H1 (cell line): ENCODE measurements at regions not wholly inside any gene's neighbourhood (a gene's known extent, or its start where the extent isn't known, plus 50 kb on each side); places are given as distances from the start of the nearest gene placed in this dataset.

Experiments used
- CTCF ChIA-PET: fragments of 300-600 bp; sonication (Branson Sonifier 250); formaldehyde crosslinking; loops from one replicate; lab custom pipeline; 2021; ENCODE audit not compliant: partially characterized antibody; lab: Charles Lee
- POLR2A ChIA-PET: fragments of 300-600 bp; sonication (Branson Sonifier 250); formaldehyde crosslinking; loops from one replicate; lab custom pipeline; 2021; ENCODE audit warnings: inconsistent platforms; ENCODE audit not compliant: partially characterized antibody; lab: Charles Lee
- DNase-seq, 2 experiments: peaks; one replicate each; pipeline versions ENCODE4 v3.0.0 to v3.0.0-alpha.2; 2010 to 2022; ENCODE audit warnings: low spot score in 2 of 2, low read depth in 1 of 2, mixed read lengths in 1 of 2
- FAIRE-seq: peaks from 2 replicates; lab custom pipeline; 2011; peaks lifted over from hg19 to GRCh38; lab: Jason Lieb, UNC
- H2AFZ ChIP-seq: 2 replicates; pipeline ENCODE4 v1.8.1; 2012; ENCODE audit warnings: low read length, inconsistent platforms
- H2AK5ac ChIP-seq: 2 replicates; pipeline ENCODE4 v1.6.1; 2013; ENCODE audit warnings: low read depth, low read length
- H2BK120ac ChIP-seq: replicated peaks from 2 replicates; pipeline ENCODE3; 2013; ENCODE audit warnings: low read depth, low read length, inconsistent platforms
- H2BK12ac ChIP-seq: 2 replicates; pipeline ENCODE4 v1.6.1; 2013; ENCODE audit warnings: low read depth, low read length
- H2BK15ac ChIP-seq: 2 replicates; pipeline ENCODE4 v1.6.1; 2013; ENCODE audit warnings: low read length
- H2BK20ac ChIP-seq: 2 replicates; pipeline ENCODE4 v1.6.1; 2013; ENCODE audit warnings: low read length
- H2BK5ac ChIP-seq: 2 replicates; pipeline ENCODE4 v1.6.1; 2013; ENCODE audit warnings: low read depth, low read length
- H3K14ac ChIP-seq: 2 replicates; pipeline ENCODE4 v1.6.1; 2013; ENCODE audit warnings: inconsistent platforms; ENCODE audit not compliant: insufficient read length
- H3K18ac ChIP-seq: 2 replicates; pipeline ENCODE4 v1.6.1; 2013; ENCODE audit warnings: low read length; ENCODE audit errors: extremely low read depth
- H3K23ac ChIP-seq: 2 replicates; pipeline ENCODE4 v1.6.1; 2013; ENCODE audit warnings: inconsistent platforms; ENCODE audit not compliant: insufficient read length
- H3K23me2 ChIP-seq: 2 replicates; pipeline ENCODE4 v1.6.1; 2013; ENCODE audit warnings: low read depth, low read length
- H3K27ac ChIP-seq: 2 replicates; pipeline ENCODE4 v1.6.1; 2011; ENCODE audit warnings: low read depth, low read length, inconsistent platforms
- H3K27me3 ChIP-seq, 4 experiments: replicated peaks in 1 of 4; 1 replicate in 1 of 4; 2 replicates in 3 of 4; pipeline versions ENCODE4 v1.6.1 to v1.8.1; 2011 to 2013; ENCODE audit warnings: low read length in 3 of 4, mild to moderate bottlenecking in 3 of 4, inconsistent platforms in 2 of 4, mixed read lengths in 2 of 4, moderate library complexity in 1 of 4; ENCODE audit not compliant: control insufficient read depth in 3 of 4, insufficient read depth in 3 of 4; ENCODE audit errors: extremely low read depth in 1 of 4
- H3K36me3 ChIP-seq, 4 experiments: 2 replicates each; pipeline versions ENCODE4 v1.6.1 to v1.8.1; 2011 to 2013; ENCODE audit warnings: mild to moderate bottlenecking in 4 of 4, low read length in 3 of 4, moderate library complexity in 2 of 4, control low read depth in 1 of 4, inconsistent platforms in 1 of 4; ENCODE audit not compliant: insufficient read depth in 4 of 4, control insufficient read depth in 2 of 4
- H3K4ac ChIP-seq: replicated peaks from 2 replicates; pipeline ENCODE3; 2013; ENCODE audit warnings: low read length, low read depth, mixed read lengths, inconsistent platforms; ENCODE audit not compliant: insufficient read length
- H3K4me1 ChIP-seq, 4 experiments: replicated peaks in 1 of 4; 1 replicate in 1 of 4; 2 replicates in 3 of 4; pipeline versions ENCODE4 v1.6.1 to v1.8.1; 2011 to 2013; ENCODE audit warnings: low read length in 3 of 4, inconsistent platforms in 2 of 4, mixed read lengths in 1 of 4; ENCODE audit not compliant: insufficient read depth in 4 of 4, control insufficient read depth in 3 of 4
- H3K4me2 ChIP-seq, 2 experiments: 2 replicates each; pipeline versions ENCODE4 v1.6.1 to v1.8.1; 2011 to 2013; ENCODE audit warnings: low read depth in 2 of 2, low read length in 2 of 2, control low read depth in 1 of 2, inconsistent platforms in 1 of 2, mild to moderate bottlenecking in 1 of 2; ENCODE audit not compliant: insufficient read depth in 1 of 2
- H3K4me3 ChIP-seq, 4 experiments: fragments of 200-600, 300-600 bp in 1 of 4; sonication (generic), shearing (Covaris generic), sonication (Bioruptor Twin) in 1 of 4; 2 replicates each; pipeline versions ENCODE4 v1.5.1 to v1.8.1; 2011 to 2016; ENCODE audit warnings: low read length in 4 of 4, low read depth in 3 of 4, control low read depth in 2 of 4, inconsistent platforms in 2 of 4, mild to moderate bottlenecking in 2 of 4, mixed read lengths in 1 of 4, moderate library complexity in 1 of 4; ENCODE audit not compliant: insufficient read depth in 2 of 4; ENCODE audit errors: extremely low read depth in 1 of 4
- H3K56ac ChIP-seq: replicated peaks from 2 replicates; pipeline ENCODE3; 2013; ENCODE audit warnings: low read depth, mild to moderate bottlenecking, mixed read lengths, low read length, inconsistent platforms; ENCODE audit not compliant: insufficient read length
- H3K79me1 ChIP-seq: 2 replicates; pipeline ENCODE4 v1.6.1; 2013; ENCODE audit warnings: low read depth, low read length, control low read depth
- H3K79me2 ChIP-seq, 2 experiments: 2 replicates each; pipeline versions ENCODE4 v1.6.1 to v1.8.1; 2012 to 2013; ENCODE audit warnings: low read length in 2 of 2, mild to moderate bottlenecking in 2 of 2, inconsistent platforms in 1 of 2; ENCODE audit not compliant: insufficient read depth in 2 of 2, control insufficient read depth in 1 of 2
- H3K9ac ChIP-seq, 4 experiments: replicated peaks in 1 of 4; 1 replicate in 1 of 4; 2 replicates in 3 of 4; pipeline versions ENCODE4 v1.6.1 to v1.8.1; 2011 to 2013; ENCODE audit warnings: low read depth in 3 of 4, low read length in 3 of 4, control low read depth in 2 of 4, mild to moderate bottlenecking in 2 of 4, moderate library complexity in 2 of 4, inconsistent platforms in 1 of 4; ENCODE audit errors: extremely low read depth in 1 of 4
- H3K9me3 ChIP-seq, 2 experiments: 2 replicates each; pipeline versions ENCODE4 v1.6.1 to v1.8.1; 2012 to 2013; ENCODE audit warnings: mild to moderate bottlenecking in 2 of 2, moderate library complexity in 2 of 2, control low read depth in 1 of 2, inconsistent platforms in 1 of 2, low read depth in 1 of 2, low read length in 1 of 2, mixed read lengths in 1 of 2; ENCODE audit not compliant: insufficient read depth in 2 of 2
- H4K20me1 ChIP-seq, 2 experiments: replicated peaks in 1 of 2; 2 replicates each; pipeline versions ENCODE3 to v1.8.1; 2011 to 2013; ENCODE audit warnings: inconsistent platforms in 2 of 2, low read length in 2 of 2, mild to moderate bottlenecking in 1 of 2; ENCODE audit not compliant: insufficient read depth in 2 of 2, control insufficient read depth in 1 of 2
- H4K5ac ChIP-seq: 2 replicates; pipeline ENCODE4 v1.6.1; 2013; ENCODE audit warnings: low read length, low read depth, mixed read lengths, inconsistent platforms; ENCODE audit not compliant: insufficient read length
- H4K8ac ChIP-seq: 2 replicates; pipeline ENCODE4 v1.8.0; 2013; ENCODE audit warnings: mild to moderate bottlenecking, moderate library complexity, low read length, inconsistent platforms; ENCODE audit not compliant: insufficient read depth; ENCODE audit errors: extremely low read depth
- H4K91ac ChIP-seq: replicated peaks from 2 replicates; pipeline ENCODE3; 2013; ENCODE audit warnings: low read length, mixed read lengths, inconsistent platforms; ENCODE audit not compliant: insufficient read length
- ASH2L ChIP-seq: fragments of 200-600, 300-600 bp; sonication (generic); IDR thresholded peaks from one replicate; pipeline ENCODE4 v1.7.1; 2017; ENCODE audit warnings: low read length
- TCF12 ChIP-seq: IDR thresholded peaks from 2 replicates; pipeline ENCODE4 v1.6.1; 2011; ENCODE audit warnings: low read depth, mild to moderate bottlenecking, low read length
- WGBS, 2 experiments: shearing (Covaris generic) in 1 of 2; methylation state at CpG; one replicate each; pipeline versions ENCODE4 v1.1.6 to v1.1.7; 2013 to 2015; ENCODE audit warnings: low lambda C conversion rate in 2 of 2, mixed read lengths in 2 of 2, inconsistent platforms in 1 of 2, low coverage in 1 of 2, missing lambda C conversion rate in 1 of 2; ENCODE audit not compliant: insufficient replicate concordance in 2 of 2, insufficient coverage in 1 of 2, insufficient read length in 1 of 2; ENCODE audit errors: extremely low coverage in 1 of 2, missing lambda C conversion rate in 1 of 2; 5-methylcytosine and 5-hydroxymethylcytosine counted together

DNA sequence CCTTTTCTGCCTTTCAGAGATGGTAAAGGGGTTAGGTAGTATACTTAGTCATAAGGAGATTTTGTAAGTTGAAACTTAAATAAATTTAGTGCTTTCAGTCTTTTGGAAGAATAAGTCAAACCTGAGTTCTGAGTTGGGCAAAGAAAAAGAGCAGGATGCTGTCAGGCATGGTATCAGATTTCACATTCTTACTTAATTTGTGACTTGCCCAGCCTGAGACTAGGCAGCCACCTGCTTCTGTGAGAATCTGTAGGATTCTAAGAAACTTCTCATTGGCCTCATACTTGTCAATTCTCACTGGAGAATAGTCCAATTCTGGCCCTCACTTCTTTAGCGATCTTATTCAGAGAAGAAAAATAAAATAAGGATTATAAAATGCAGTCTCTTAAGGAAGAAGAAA, 577.5 kb downstream of the DIPK2A start:
- H3K27ac ChIP-seq = no peak overlapping the region

More for the DNA sequence above, 577.5 kb downstream of the DIPK2A start:
- 8% methylated on average over 1 of the region's 1 CpG; no CpG with 5 or more reads in 1 of the 2 experiments for WGBS, 2 experiments
- no peak overlapping the region for H3K23ac ChIP-seq
- peaks cover 0 to 10% (median 3%) of the 10 kb centered on the region in 4 experiments; a peak in 4 of 7 replicates for H3K4me1 ChIP-seq
- H3K4ac ChIP-seq = no peak overlapping the region
- no peak overlapping the region for H2BK120ac ChIP-seq
- FAIRE-seq = peak; percentile 87
- no peaks in the 10 kb centered on the region for H3K9me3 ChIP-seq
- peak overlapping the region in 1 of 2 experiments; percentile 30; a peak in 1 of 4 replicates for H3K4me2 ChIP-seq
- POLR2A ChIA-PET = no interaction called here
- H4K91ac ChIP-seq = no peak overlapping the region
- no peaks in the 10 kb centered on the region for H3K27me3 ChIP-seq
- H3K79me2 ChIP-seq = no peaks in the 10 kb centered on the region
- H3K14ac ChIP-seq = no peak overlapping the region
- no peak overlapping the region for H2AFZ ChIP-seq
- no peak overlapping the region for H2BK5ac ChIP-seq
- H4K20me1 ChIP-seq = no peaks in the 10 kb centered on the region
- TF ChIP-seq TCF12 (0 out of 2 replicates have a peak, but pooled peaks have one; percentile 25), ASH2L (no peak)
- TF ChIP-seq, all 59 proteins: peak for 1
- CTCF ChIA-PET = interaction anchor here (0.5 kb wide), 1 partner anchor 70 kb away, joined by 4 read pairs; no protein-coding TSS in a partner anchor
- Histone ChIP-seq H2BK20ac (no peak overlapping the region), H3K56ac (no peak overlapping the region), H3K23me2 (no peaks in the 10 kb centered on the region), H2AK5ac (no peak overlapping the region), H3K79me1 (no peaks in the 10 kb centered on the region), H3K9ac (no peak overlapping the region), H4K8ac (no peak overlapping the region), H3K4me3 (peak overlapping the region in 1 of 4 experiments; percentile 34; a peak in 1 of 8 replicates), H2BK15ac (no peak overlapping the region), H2BK12ac (no peak overlapping the region), H3K36me3 (no peaks in the 10 kb centered on the region), H3K18ac (no peak overlapping the region), H4K5ac (no peak overlapping the region)
- no peak for DNase-seq
